H1 (cell line): ENCODE measurements at regions not wholly inside any gene's neighbourhood (a gene's known extent, or its start where the extent isn't known, plus 50 kb on each side); places are given as distances from the start of the nearest gene placed in this dataset.

Experiments
- ASH2L ChIP-seq: fragments of 200-600, 300-600 bp; sonication (generic); IDR thresholded peaks from one replicate; pipeline ENCODE4 v1.7.1; 2017; ENCODE audit warnings: low read length
- BCL11A ChIP-seq, 2 experiments: IDR thresholded peaks; one replicate each; pipeline ENCODE4 v1.6.1; 2011; ENCODE audit warnings: low read depth in 2 of 2, low read length in 2 of 2, mild to moderate bottlenecking in 2 of 2
- KDM5A ChIP-seq: fragments of 200-600 bp; IDR thresholded peaks from 2 replicates; pipeline ENCODE4 v1.7.1; 2012; ENCODE audit warnings: mild to moderate bottlenecking, low read length, inconsistent platforms, mixed read lengths
- PHF8 ChIP-seq: fragments of 200-600 bp; sonication (generic); conservative IDR thresholded peaks from 2 replicates; pipeline ENCODE4 v1.7.1; 2012; ENCODE audit warnings: low read depth, mild to moderate bottlenecking, inconsistent platforms, low read length, moderate library complexity
- TF ChIP-seq, protein P1 (sequence below): IDR thresholded peaks from 2 replicates; pipeline ENCODE4 v1.6.1; 2012; ENCODE audit warnings: low read length, inconsistent platforms
- TF ChIP-seq, protein P2 (sequence below): IDR thresholded peaks from 2 replicates; pipeline ENCODE4 v1.6.1; 2011; ENCODE audit warnings: low read depth, mild to moderate bottlenecking, low read length; ENCODE audit not compliant: insufficient read depth

DNA sequence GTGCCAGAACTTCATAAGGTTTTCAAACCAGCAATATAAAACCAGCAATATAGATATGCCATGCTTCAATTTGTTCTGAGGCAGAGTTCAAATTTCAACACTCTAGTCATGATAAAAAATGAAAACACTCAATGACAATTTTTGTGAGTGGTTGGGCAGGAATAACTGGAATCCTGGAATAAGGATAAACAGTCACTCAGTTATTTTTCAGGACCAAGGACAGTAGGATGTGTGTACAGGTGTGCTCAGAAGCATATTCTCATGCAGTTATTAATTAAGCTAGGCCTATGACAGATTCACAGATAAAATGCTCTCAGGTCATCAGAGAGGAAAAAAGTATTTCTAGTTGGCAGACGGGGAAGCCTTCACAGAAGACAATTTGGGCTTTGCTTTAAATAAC is 117.3 kb upstream of the PPP2R2B start (continued):
- TF ChIP-seq, protein P1, sequence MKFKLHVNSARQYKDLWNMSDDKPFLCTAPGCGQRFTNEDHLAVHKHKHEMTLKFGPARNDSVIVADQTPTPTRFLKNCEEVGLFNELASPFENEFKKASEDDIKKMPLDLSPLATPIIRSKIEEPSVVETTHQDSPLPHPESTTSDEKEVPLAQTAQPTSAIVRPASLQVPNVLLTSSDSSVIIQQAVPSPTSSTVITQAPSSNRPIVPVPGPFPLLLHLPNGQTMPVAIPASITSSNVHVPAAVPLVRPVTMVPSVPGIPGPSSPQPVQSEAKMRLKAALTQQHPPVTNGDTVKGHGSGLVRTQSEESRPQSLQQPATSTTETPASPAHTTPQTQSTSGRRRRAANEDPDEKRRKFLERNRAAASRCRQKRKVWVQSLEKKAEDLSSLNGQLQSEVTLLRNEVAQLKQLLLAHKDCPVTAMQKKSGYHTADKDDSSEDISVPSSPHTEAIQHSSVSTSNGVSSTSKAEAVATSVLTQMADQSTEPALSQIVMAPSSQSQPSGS: no peak
- TF ChIP-seq PHF8: no peak
- TF ChIP-seq BCL11A (IDR thresholded peaks at IDR 0.05; ENCODE audit: low read depth in 2 of 2, low read length in 2 of 2): no peak
- TF ChIP-seq, protein P2, sequence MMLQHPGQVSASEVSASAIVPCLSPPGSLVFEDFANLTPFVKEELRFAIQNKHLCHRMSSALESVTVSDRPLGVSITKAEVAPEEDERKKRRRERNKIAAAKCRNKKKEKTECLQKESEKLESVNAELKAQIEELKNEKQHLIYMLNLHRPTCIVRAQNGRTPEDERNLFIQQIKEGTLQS: no peak
- no peak for TF ChIP-seq KDM5A
- no peak for TF ChIP-seq ASH2L
